Peyer's patch (tissue), 4 donors: ENCODE measurements at regions not wholly inside any gene's neighbourhood (a gene's known extent, or its start where the extent isn't known, plus 50 kb on each side); places are given as distances from the start of the nearest gene placed in this dataset.

Source experiments
- CTCF ChIP-seq, 6 experiments: fragments of 450-650 bp in 4 of 6; fragments of 200-600 bp in 2 of 6; sonication (generic) in 1 of 6; IDR thresholded peaks; one replicate each; pipeline ENCODE4 v1.5.1; 2017 to 2019; ENCODE audit warnings: antibody characterized with exemption in 6 of 6, mild to moderate bottlenecking in 3 of 6, moderate library complexity in 1 of 6
- POLR2A ChIP-seq, 2 donors: fragments of 450-650 bp; IDR thresholded peaks; one replicate each; pipeline ENCODE4 v1.5.1; 2017; ENCODE audit warnings: antibody characterized with exemption in 2 of 2, mild to moderate bottlenecking in 2 of 2, moderate library complexity in 2 of 2

GRCh38 chr18:28602391-28602790, 425.5 kb upstream of the CDH2 start:
- TF ChIP-seq CTCF (IDR thresholded peaks at IDR 0.05) = no peak
- no peak for TF ChIP-seq POLR2A (IDR thresholded peaks at IDR 0.05)
